Stimulated activated CD4-positive, alpha-beta T cell treated with anti-CD3 and anti-CD28 coated beads, Interleukin-4, amount 100 ng/mL, for 48 hours (primary cell): ENCODE measurements at regions not wholly inside any gene's neighbourhood (a gene's known extent, or its start where the extent isn't known, plus 50 kb on each side); places are given as distances from the start of the nearest gene placed in this dataset.

Experiments used
- DNase-seq, 2 donors: peaks; one replicate each; pipeline ENCODE4 v3.0.0-alpha.2; 2020; ENCODE audit warnings: low read depth in 2 of 2

DNA sequence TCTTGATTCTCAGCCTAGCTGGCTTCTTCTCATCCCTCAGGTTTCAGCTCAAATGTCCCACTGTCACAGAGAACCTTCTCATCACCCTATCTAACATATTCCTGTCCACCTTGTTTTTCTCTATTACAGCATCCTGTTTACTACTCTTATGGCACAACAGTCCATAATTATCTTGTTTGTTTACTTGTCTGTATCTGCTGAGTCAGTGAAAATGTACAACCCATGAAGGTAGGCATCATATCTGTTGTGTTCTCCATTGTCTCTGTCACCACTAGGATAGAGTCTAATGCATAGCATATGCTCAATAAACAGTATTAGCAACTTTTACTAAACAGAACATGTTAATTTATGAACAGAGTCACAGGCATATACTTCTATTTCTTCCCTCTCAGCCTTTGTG lies 261.7 kb downstream of the ETAA1 start:
- DNase-seq, result no peak

GRCh38 chr2:67660015-67660602 lies 263.0 kb downstream of the ETAA1 start:
- DNase-seq, result no peak

- no peak for DNase-seq
Measured at GRCh38 chr2:67660871-67661270, 263.7 kb downstream of the ETAA1 start.

DNA sequence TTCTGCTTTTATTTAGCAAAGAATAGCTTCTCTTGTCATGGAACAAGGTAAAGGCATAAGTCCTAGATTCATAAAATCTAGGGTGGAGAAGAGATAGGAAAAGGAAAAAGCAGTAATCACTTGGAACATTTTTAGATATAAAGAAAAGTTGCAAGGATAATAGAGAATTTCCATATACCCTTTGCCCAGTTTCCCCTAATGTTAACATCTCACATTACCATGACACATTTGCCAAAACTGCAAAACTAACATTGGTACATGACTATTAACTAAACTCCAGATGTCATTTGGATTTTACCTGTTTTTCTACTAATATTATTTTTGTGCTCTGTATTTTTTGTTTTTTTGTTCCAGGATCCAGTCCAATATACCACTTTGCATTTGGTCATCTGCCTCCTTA lies 265.1 kb downstream of the ETAA1 start:
- no peak for DNase-seq

- no peak for DNase-seq
Measured at GRCh38 chr2:67663776-67664175, 266.6 kb downstream of the ETAA1 start.

GRCh38 chr2:67666386-67667053 lies 269.4 kb downstream of the ETAA1 start:
- DNase-seq, result no peak

DNA sequence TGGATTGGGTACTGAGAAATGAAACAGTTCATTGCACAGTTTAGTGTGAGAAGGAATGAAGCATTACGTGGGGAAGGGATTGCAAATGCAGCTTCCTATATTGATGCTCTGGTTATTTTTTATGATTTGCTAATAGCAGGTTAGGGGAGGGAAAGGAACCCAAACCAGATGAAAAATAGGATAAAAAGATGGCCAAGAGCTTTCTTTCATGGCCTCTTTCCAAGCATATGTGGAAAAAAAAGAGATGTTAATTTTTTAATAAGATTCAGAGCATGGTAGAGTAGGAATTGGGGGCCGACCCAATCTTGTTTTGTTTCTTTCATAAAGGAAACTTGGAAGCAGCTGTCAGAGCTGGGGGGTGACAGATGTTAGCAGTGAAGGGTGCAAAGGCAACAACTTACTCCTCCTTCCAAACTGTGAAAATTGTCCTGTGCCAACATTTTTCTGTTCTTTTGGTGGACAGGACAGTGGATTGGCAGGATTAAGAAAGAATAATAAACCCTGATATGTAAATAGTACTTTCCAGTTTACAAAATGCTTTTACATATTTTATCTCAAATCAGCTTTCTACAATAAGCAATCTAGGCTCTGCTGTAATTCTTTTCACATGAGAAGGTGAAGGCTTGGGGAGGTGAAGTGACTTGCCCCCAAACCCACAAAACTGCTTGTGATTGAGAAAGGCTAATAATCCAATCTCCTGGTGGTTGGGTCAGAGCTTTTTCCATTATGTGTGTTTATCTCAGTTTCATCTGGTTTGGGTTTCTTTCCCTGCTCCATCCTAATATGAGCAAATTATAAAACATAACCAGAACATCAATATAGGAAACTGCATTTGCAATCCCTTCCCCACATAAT lies 270.1 kb downstream of the ETAA1 start:
- no peak for DNase-seq

- DNase-seq, result no peak
Measured at GRCh38 chr2:67668538-67668937, 271.4 kb downstream of the ETAA1 start.

DNA sequence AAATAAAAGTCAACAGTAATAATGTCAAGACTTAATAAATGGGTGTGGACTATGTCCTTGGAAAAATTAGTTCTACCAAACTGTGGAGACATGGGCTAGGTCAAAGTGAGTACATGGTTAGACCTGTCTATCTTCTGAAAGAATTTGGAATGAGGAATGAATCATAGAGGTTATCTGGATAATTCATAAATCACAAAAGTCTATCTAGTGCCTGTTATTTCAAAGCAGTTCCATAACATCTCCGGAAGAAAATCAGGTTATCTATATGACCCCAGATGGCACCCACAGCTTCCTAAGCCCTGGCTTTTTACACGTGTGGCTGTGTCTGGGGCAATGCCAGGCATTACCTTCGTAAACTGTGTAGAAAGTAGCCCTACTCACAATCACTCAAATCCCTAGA lies 272.0 kb downstream of the ETAA1 start:
- no peak for DNase-seq

- no peak for DNase-seq
Measured at GRCh38 chr2:67669766-67670165, 272.6 kb downstream of the ETAA1 start.

DNA sequence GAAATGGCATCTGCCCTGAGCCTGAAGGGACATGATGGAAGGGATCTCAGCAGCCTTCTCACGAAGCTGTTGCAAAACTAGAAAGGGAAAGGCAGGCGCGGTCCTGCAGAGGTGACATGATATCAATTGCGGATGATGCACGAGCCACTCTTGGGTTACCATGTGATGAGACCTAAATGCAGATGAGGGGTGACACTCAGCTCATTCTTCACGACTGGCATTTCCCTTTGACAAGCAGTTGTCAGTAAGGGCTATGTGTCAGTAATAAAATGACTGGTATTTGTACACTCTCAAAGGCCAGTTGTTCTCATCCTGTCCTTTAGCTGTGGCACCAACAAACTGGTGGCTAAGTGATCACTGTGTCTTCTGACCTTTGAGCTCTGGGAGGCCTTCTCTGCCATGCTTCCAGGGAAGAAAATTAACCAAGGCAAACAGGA lies 273.6 kb downstream of the ETAA1 start:
- DNase-seq, result no peak

DNA sequence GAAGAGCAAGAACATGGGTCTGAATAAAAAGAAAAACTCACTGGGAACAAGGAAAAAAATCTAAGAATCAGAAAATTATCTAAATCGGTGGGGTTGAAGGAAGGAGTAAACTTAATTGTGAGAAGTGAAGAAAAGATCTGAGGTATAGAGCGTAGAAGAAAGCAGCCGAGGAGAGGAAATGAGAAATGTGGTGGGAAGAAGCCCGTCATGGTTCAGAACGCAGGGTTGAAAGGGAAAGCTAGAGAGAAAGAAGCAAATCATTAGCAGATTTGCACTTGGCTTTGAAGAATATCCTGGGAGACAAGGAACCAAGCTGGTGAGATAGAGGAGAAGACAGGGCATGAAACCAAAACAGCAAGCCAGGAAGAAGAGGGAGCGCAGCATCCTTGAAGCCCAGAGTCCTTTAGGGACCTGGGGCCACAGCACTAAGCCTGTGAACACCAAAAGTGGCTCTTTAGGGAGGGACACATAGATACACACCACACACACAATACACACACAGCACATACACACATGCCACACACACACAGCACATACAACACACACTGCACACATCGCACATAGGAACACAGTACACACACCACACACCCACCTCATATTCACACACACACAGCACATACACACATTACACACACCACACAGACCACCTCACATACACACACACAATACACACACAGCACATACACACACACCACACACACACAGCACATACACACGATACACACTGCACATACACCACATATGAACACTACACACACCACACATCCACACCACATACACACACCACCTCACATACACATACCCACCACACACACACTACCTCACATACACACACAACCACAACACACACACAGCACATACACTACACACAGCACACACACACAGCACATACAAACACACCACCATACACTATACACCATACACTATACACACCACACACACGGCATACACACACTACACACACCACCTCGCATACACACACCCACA lies 274.6 kb downstream of the ETAA1 start:
- DNase-seq, result no peak

DNA sequence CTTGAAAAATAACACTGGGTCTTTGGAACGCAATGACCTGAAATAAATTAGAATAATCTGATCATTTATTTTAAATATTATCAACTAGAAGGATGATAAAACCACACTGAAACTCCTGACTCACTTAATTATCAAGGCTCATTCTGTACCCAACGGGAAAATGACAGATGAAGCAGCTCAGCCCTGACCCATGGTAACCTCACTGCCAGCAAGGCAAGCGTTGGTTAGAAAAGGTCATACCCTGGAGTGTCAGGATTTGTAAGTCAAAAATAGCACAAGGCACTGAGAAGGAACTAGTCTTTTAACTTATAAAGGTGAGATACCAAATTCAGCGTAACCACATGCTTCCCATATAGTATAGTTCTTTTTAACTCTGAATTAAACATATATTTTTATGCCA lies 277.5 kb downstream of the ETAA1 start:
- DNase-seq, result no peak

GRCh38 chr2:67684991-67685390 lies 287.9 kb downstream of the ETAA1 start:
- DNase-seq, result no peak

DNA sequence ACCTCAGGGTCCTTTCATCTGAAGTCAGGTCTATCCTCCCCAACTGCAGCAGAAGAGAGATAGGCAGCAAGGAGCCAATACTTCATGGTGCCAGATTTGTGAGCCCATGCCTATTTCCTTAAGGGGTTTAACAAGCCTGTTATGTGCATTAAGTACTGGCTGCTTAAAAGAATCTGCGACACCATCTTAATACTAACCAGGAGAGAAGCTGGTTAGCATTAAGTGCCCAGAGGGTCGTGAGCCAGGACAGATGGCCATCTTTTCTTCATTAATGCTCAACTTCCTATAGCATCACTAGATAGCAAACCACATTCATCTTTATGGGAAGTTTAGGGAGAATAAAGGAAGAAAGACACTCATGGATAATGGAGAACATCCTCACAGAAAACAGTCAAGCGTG lies 289.1 kb downstream of the ETAA1 start:
- DNase-seq, result no peak

DNA sequence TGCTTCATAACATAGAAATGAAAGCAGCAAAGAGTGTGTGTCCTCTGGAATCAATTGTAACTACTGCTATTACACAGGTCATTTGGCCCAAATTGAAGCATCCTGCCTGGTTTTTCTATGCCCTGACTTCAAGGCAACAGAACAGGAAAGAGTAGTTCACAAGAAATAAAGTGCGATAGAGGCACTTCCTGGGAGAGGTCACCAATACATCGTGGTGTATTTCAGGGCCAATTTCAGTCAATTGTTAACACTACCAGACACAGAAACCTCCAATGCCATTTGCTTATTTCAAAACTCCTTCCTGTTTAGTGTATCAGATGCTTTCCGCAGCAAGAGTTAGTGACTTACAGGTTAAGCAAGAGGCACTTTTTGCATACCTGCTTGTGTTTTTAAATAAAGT lies 292.1 kb downstream of the ETAA1 start:
- no peak for DNase-seq

DNA sequence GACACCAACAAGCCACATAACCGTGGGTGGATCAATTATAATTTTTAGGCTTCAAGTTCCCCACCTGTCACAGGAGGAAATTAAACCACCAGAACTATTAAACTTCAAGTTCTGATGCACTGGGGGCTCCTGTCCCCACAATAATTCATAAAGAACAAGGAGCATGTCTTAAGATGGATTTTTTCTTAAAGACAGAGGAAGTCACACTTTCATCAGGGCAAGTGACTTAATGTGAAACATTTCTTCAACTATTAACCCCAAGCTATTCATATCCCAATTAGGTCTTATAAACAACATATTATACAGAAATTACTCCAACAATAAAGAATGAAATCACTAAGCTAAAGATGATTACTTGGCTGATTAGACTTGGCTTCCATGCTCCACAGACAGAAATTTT lies 292.5 kb downstream of the ETAA1 start:
- no peak for DNase-seq

GRCh38 chr2:67694445-67694844 lies 297.3 kb downstream of the ETAA1 start:
- no peak for DNase-seq

- no peak for DNase-seq
Measured at GRCh38 chr2:67701011-67701410, 303.9 kb downstream of the ETAA1 start.

DNA sequence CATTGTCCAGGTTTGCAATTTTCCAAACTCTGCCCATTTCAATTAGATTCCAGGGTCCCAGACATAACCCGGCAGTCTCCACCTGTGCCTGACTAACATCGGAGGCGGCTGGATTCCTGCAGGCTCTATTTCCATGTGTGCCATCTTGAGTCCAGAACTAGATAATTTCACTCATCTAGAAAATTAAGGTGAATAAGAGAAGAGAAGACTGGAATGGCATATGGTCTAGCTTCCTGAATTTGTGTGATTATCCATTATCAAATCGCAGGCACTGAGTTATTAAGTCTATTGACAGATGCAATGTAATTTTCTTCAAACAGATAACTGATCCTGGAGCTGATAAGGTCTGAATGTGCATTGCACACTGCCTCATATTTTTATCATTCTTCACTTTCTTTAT lies 305.2 kb downstream of the ETAA1 start:
- no peak for DNase-seq

- DNase-seq, result no peak
Measured at GRCh38 chr2:67702937-67703336, 305.8 kb downstream of the ETAA1 start.

DNA sequence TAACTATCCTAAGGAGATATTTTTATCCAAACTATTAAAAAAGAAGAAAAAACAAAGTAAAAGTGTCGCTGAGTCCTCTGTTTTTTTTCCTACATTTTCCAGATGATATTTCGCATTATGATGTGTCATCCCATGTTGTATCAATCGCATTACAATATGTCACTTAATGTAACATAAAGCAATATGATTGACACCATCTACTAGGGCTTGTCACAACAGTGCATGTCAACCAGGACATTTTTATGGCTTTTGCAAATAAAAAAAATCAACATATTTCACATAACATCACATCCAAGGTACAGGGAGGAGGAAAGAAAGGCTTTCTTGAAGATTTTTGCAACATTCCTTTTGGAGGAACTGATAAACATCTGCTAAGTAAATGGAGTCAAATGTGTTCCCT lies 308.9 kb downstream of the ETAA1 start:
- no peak for DNase-seq
